GM18517 (cell line): ENCODE measurements at regions not wholly inside any gene's neighbourhood (a gene's known extent, or its start where the extent isn't known, plus 50 kb on each side); places are given as distances from the start of the nearest gene placed in this dataset.
A peak's percentile ranks its signal among the peaks of the same experiment; 100 is the strongest.

Source experiments
- ATAC-seq: cut with Tn5 transposase; IDR thresholded peaks from one replicate; pipeline ENCODE4 v1.9.1; 2021; ENCODE audit warnings: mild to moderate bottlenecking, moderate library complexity; ENCODE audit not compliant: unreplicated experiment

- ATAC-seq: no peak
Observed at GRCh38 chr2:20150110-20150706, 74.7 kb downstream of the SDC1 start.

- ATAC-seq: no peak
Observed at GRCh38 chr2:20149703-20150030, 75.3 kb downstream of the SDC1 start.

GRCh38 chr2:20148923-20149702 lies 75.8 kb downstream of the SDC1 start:
- no peak for ATAC-seq

DNA sequence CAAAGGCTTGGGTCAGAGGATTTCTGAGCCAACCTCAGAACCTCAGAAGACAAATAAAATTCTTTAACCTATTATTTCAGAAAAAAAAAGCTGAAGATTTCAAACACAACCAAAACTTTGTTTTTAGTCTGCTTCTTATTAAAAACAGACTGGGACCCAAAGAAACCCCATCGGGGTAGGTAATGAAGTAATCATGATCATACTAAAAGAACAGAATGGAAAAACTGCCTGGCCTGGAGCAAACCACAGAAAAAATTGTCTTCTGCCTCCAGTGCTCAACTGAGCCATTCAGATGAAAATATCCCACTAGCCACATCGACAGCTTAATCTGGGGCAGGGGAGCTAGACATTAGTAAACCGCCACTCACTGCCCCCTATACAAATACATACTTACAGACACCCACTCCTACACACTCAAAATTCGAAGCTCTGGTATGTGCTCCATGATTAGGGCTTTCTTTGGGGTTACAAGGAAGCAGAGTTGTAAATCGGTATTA lies 76.5 kb downstream of the SDC1 start:
- no peak for ATAC-seq

DNA sequence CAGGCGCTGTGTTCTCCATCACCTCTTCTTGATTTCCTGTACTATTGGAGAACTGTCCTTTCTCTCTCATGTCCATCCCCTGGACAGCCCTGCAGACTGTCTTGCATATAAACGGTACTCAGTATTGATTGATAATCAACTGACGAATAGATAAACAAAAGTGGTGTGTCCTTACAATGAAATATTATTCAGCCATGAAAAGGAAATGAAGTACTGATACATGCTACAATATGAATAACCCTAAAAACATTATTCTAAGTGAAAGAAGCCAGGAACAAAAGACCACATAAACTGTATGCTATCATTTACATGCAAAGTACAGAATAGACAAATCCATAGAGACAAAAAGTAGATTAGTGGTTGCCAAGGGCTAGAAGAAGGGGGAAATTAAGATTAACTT lies 77.6 kb downstream of the SDC1 start:
- no peak for ATAC-seq

GRCh38 chr2:20146401-20146800 lies 78.5 kb downstream of the SDC1 start:
- no peak for ATAC-seq

DNA sequence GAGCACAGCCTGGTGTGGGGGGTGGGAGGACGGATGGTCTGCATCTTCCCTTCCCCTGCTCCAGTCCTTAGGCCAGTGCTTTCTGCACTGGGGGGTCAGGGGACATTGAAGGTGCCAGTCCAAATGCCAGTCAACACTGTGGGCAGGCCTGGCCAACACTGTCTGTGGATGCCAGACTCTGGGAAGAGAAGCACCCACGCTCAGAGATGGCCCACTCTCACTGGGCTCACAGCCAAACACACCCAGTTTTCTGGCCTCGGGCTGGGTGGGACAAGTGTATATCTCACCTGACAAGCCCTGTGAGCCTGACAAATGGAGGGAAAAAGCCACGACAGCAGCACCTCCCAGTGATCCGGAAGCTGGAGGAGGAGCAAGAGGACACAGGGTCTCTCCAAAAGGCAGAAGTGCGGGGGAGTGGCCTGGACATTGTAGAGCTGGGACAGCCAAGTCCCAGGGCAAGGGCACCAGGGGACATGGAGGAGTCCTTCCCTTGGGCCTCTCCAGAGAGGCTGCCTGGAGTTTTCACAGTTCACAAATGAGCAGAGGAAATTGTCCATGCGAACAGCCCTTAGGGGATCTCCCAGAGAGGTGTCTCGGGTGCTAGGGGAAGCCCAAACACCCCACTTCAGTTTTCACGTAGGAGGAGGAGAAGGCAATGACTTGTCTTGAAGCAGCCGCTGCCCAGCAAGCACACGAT lies 79.3 kb downstream of the SDC1 start:
- ATAC-seq: peak; percentile 88

- ATAC-seq: no peak
Observed at GRCh38 chr2:20144861-20145260, 80.1 kb downstream of the SDC1 start.

GRCh38 chr2:20144196-20144595 lies 80.7 kb downstream of the SDC1 start:
- no peak for ATAC-seq

GRCh38 chr2:20143263-20143662 lies 81.7 kb downstream of the SDC1 start:
- ATAC-seq: no peak

- ATAC-seq: no peak
Observed at GRCh38 chr2:20141806-20142205, 83.1 kb downstream of the SDC1 start.

GRCh38 chr2:20141056-20141762 lies 83.7 kb downstream of the SDC1 start:
- no peak for ATAC-seq

- no peak for ATAC-seq
Observed at GRCh38 chr2:20140321-20141055, 84.4 kb downstream of the SDC1 start.

GRCh38 chr2:20139407-20140172 lies 85.3 kb downstream of the SDC1 start:
- ATAC-seq: no peak

DNA sequence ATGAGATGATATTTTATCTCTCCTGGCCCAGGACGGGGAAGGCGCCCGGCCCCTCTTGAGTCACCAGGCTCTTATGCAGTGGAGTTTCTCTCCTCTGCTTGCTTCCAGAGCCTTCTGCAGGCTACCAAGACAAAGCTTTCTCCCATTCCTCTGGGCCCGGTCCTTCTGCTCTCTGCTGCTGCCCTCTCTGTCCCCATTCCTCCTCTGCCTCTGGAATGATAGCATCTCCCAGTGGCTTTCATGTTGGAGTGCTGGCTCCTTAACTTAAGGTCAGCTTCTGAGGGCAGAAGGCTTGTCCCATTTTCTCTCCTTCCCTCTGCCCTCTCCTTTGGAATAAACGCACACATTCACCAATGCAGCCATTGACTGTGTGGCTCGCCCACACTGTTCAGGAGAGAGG lies 86.2 kb downstream of the SDC1 start:
- ATAC-seq: no peak

GRCh38 chr2:20137884-20138283 lies 86.5 kb upstream of the LAPTM4A start:
- ATAC-seq: no peak

- no peak for ATAC-seq
Observed at GRCh38 chr2:20137131-20137571, 85.7 kb upstream of the LAPTM4A start.

DNA sequence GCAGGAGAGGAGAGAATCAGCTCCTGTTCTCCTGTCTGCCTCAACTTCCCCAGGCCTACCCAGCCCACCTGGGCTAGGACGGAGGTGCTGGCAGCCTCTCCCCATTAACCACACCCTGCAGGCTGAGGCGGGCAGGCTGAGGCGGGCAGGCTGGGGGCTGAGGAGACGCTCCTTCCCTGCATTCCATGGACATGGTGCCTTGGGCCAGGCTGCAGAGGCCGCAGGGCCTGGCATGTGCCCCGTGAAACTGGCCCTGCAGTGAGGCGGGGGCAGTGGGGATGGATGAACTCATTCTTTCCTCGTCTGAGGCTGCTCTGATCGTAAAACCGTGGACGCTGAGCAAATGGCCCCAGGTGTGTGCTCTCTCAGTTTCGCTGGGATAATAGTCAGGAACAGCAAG lies 84.7 kb upstream of the LAPTM4A start:
- no peak for ATAC-seq

DNA sequence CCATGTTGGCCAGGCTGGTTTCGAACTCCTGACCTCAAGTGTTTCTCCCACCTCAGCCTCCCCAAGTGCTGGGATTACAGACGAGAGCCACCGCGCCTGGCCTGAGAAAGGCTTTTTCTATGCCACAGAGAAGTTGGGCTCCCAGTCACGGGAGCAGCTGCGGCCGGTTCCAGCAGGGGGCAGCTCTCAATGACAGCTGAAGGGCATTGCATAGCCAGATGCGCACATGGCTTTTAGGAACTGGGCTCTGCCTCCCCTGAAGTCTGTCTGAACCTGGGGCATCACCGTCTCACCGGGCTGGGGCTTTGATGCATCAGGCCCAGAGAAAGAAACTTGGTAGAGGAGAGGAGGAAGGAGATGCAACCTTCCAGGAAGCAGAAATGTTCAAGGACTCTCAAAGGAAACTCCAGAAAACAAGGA lies 84.2 kb upstream of the LAPTM4A start:
- ATAC-seq: peak; percentile 80

DNA sequence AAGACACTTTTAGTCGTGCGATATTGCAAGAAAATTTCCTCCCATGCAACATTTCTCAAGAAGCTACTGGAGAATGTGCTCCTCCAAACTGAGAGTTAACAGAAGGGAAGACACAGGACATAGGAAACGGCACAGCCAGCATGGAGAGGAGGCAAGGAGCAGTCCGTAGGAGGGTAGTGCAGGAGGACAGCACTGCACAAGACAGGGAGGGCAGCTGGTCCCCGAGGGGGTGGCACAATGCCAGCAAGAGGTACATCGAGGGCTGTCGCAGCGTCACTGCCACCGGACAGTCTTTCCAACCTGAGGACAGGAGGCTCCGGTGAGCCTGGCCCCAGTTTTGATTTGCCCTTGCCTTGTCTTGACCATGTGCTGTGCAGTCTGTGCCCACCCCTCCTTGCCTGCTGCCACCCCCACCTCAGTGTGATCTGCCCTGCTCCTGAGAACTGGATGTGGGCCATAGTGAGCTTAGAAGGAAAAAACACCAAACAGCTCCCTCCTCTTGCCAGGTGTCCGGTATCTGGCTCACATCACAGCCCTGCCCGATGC lies 81.6 kb upstream of the LAPTM4A start:
- no peak for ATAC-seq
